Breast epithelium (tissue), 4 donors: ENCODE measurements at regions not wholly inside any gene's neighbourhood (a gene's known extent, or its start where the extent isn't known, plus 50 kb on each side); places are given as distances from the start of the nearest gene placed in this dataset.
"Not testable (repeated sequence)": the region's sequence is repeated elsewhere in the genome, so short reads cannot be mapped to it uniquely, and the experiment has no call there.

Source experiments
- DNase-seq, 2 donors: peaks; one replicate each; pipeline ENCODE4 v3.0.0-alpha.2; 2019; ENCODE audit warnings: low spot score in 2 of 2
- H3K27ac ChIP-seq, 2 donors: fragments of 200-600 bp; sonication (generic) in 1 of 2; one replicate each; pipeline ENCODE4 v1.5.1; 2016 to 2019; ENCODE audit warnings: mild to moderate bottlenecking in 1 of 2
- H3K27me3 ChIP-seq, 2 donors: fragments of 200-600 bp; sonication (generic) in 1 of 2; one replicate each; pipeline versions ENCODE4 v1.5.1 to v1.6.0; 2017 to 2019; ENCODE audit warnings: control low read depth in 1 of 2, mild to moderate bottlenecking in 1 of 2
- H3K36me3 ChIP-seq: fragments of 200-600 bp; one replicate; pipeline ENCODE4 v1.5.1; 2019
- H3K4me1 ChIP-seq, 2 donors: fragments of 200-600 bp; sonication (generic); one replicate each; pipeline ENCODE4 v1.5.1; 2016 to 2019; ENCODE audit warnings: control low read depth in 1 of 2
- H3K4me3 ChIP-seq, 3 donors: fragments of 200-600 bp; sonication (generic); 1 replicate in 2 of 3; 2 replicates in 1 of 3; pipeline ENCODE4 v1.5.1; 2016 to 2019; ENCODE audit warnings: mild to moderate bottlenecking in 3 of 3, moderate library complexity in 2 of 3
- H3K9me3 ChIP-seq, 2 donors: fragments of 200-600 bp; sonication (generic) in 1 of 2; one replicate each; pipeline ENCODE4 v1.5.1; 2016 to 2019; ENCODE audit warnings: control low read depth in 1 of 2
- CTCF ChIP-seq, 3 donors: fragments of 450-650 bp; IDR thresholded peaks; one replicate each; pipeline ENCODE4 v1.5.1; 2016 to 2017; ENCODE audit warnings: antibody characterized with exemption in 3 of 3, mild to moderate bottlenecking in 3 of 3, moderate library complexity in 3 of 3
- POLR2A ChIP-seq: fragments of 450-650 bp; IDR thresholded peaks from one replicate; pipeline ENCODE4 v1.6.1; 2016; ENCODE audit warnings: antibody characterized with exemption, mild to moderate bottlenecking, moderate library complexity
- POLR2AphosphoS5 ChIP-seq, 3 donors: sonication (generic); formaldehyde crosslinking; IDR thresholded peaks; one replicate each; pipeline ENCODE4 v1.6.1; 2017; ENCODE audit warnings: antibody characterized with exemption in 3 of 3
- intact Hi-C: fragments of 100-400 bp; cut with DNase I; formaldehyde crosslinking; loops from one replicate; pipeline ENCODE4 v1.15.1; 2023; ENCODE audit warnings: low total_unique reads

- no peaks in the 10 kb centered on the region for H3K4me1 ChIP-seq
- H3K27me3 ChIP-seq = no peaks in the 10 kb centered on the region
- intact Hi-C loops = no loop called here
- no peak overlapping the region for H3K4me3 ChIP-seq
- H3K27ac ChIP-seq = no peak overlapping the region
- DNase-seq = no peak
- TF ChIP-seq CTCF (IDR thresholded peaks at IDR 0.05) = no peak
- TF ChIP-seq POLR2AphosphoS5 (IDR thresholded peaks at IDR 0.05) = no peak
- TF ChIP-seq POLR2A = no peak
- no peaks in the 10 kb centered on the region for H3K36me3 ChIP-seq
- no peaks in the 10 kb centered on the region for H3K9me3 ChIP-seq
Observed at GRCh38 chr12:91717804-91718203, 427.8 kb downstream of the BTG1 start.

- H3K4me1 ChIP-seq, H3K27me3 ChIP-seq, H3K36me3 ChIP-seq, H3K27ac ChIP-seq, H3K9me3 ChIP-seq, DNase-seq, H3K4me3 ChIP-seq, intact Hi-C loops: not testable (repeated sequence)
Observed at GRCh38 chr12:91711925-91712324, 433.7 kb downstream of the BTG1 start.

- Histone ChIP-seq H3K4me1 (no peaks in the 10 kb centered on the region), H3K27ac (no peak overlapping the region), H3K9me3 (no peaks in the 10 kb centered on the region), H3K36me3 (no peaks in the 10 kb centered on the region), H3K4me3 (no peak overlapping the region), H3K27me3 (no peaks in the 10 kb centered on the region)
- TF ChIP-seq POLR2AphosphoS5 (IDR thresholded peaks at IDR 0.05) (no peak), POLR2A (no peak), CTCF (IDR thresholded peaks at IDR 0.05) (no peak)
- DNase-seq = no peak
- intact Hi-C loops = no loop called here
Observed at GRCh38 chr12:91706466-91706865, 439.2 kb downstream of the BTG1 start.

GRCh38 chr12:91704446-91704845, 441.2 kb downstream of the BTG1 start:
- no peaks in the 10 kb centered on the region for H3K27me3 ChIP-seq
- intact Hi-C loops = no loop called here
- H3K9me3 ChIP-seq = no peaks in the 10 kb centered on the region
- no peak for DNase-seq
- H3K36me3 ChIP-seq = no peaks in the 10 kb centered on the region
- H3K27ac ChIP-seq = no peak overlapping the region
- no peak overlapping the region for H3K4me3 ChIP-seq
- H3K4me1 ChIP-seq = no peaks in the 10 kb centered on the region
- TF ChIP-seq POLR2A = no peak
- TF ChIP-seq POLR2AphosphoS5 (IDR thresholded peaks at IDR 0.05) = no peak
- TF ChIP-seq CTCF (IDR thresholded peaks at IDR 0.05) = no peak

- intact Hi-C loops = no loop called here
Observed at GRCh38 chr12:91703491-91704283, 442.0 kb downstream of the BTG1 start.

More at GRCh38 chr12:91703491-91704283, 442.0 kb downstream of the BTG1 start:
- no peaks in the 10 kb centered on the region for H3K27me3 ChIP-seq
- no peak overlapping the region for H3K27ac ChIP-seq
- H3K9me3 ChIP-seq = no peaks in the 10 kb centered on the region
- TF ChIP-seq CTCF (IDR thresholded peaks at IDR 0.05) = no peak
- no peak for TF ChIP-seq POLR2AphosphoS5 (IDR thresholded peaks at IDR 0.05)
- TF ChIP-seq POLR2A = no peak
- no peak overlapping the region for H3K4me3 ChIP-seq
- no peak for DNase-seq
- H3K36me3 ChIP-seq = no peaks in the 10 kb centered on the region
- H3K4me1 ChIP-seq = no peaks in the 10 kb centered on the region
